HL-60 (cell line): ENCODE measurements at regions not wholly inside any gene's neighbourhood (a gene's known extent, or its start where the extent isn't known, plus 50 kb on each side); places are given as distances from the start of the nearest gene placed in this dataset.

Source experiments
- GABPA ChIP-seq: IDR thresholded peaks from 2 replicates; pipeline ENCODE4 v1.6.1; 2012; ENCODE audit warnings: low read depth
- POLR2AphosphoS5 ChIP-seq: IDR thresholded peaks from 2 replicates; pipeline ENCODE4 v1.6.1; 2012; ENCODE audit warnings: low read depth
- SPI1 ChIP-seq: IDR thresholded peaks from 2 replicates; pipeline ENCODE4 v1.6.1; 2012; ENCODE audit warnings: low read depth, mild to moderate bottlenecking, borderline replicate concordance
- TF ChIP-seq, protein P1 (sequence below): IDR thresholded peaks from one replicate; pipeline ENCODE4 v1.5.1; 2011; ENCODE audit warnings: low read length, control low read depth, inconsistent platforms; ENCODE audit not compliant: insufficient read depth

DNA sequence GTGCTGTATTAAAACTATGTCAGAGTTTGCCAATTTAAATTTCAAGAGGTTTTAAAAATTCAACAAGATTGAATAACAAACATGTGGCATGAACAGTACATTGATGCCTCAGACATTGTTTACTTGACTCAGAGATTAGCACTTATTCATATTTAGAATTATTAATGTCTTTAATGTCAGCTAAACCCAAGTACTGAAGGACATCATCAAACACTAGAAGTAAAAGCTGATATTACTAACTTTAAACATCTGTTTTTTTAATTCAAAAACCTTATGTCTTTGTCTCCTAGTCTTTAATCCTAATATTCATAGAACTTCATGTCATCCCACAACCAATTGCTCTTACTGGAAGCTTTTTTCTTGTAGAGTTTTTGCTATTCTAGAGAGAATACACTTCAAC lies 406.2 kb upstream of the PCDH7 start:
- TF ChIP-seq GABPA (no peak), POLR2AphosphoS5 (no peak), SPI1 (no peak)
- TF ChIP-seq, protein P1, sequence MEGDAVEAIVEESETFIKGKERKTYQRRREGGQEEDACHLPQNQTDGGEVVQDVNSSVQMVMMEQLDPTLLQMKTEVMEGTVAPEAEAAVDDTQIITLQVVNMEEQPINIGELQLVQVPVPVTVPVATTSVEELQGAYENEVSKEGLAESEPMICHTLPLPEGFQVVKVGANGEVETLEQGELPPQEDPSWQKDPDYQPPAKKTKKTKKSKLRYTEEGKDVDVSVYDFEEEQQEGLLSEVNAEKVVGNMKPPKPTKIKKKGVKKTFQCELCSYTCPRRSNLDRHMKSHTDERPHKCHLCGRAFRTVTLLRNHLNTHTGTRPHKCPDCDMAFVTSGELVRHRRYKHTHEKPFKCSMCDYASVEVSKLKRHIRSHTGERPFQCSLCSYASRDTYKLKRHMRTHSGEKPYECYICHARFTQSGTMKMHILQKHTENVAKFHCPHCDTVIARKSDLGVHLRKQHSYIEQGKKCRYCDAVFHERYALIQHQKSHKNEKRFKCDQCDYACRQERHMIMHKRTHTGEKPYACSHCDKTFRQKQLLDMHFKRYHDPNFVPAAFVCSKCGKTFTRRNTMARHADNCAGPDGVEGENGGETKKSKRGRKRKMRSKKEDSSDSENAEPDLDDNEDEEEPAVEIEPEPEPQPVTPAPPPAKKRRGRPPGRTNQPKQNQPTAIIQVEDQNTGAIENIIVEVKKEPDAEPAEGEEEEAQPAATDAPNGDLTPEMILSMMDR, result no peak
